ENCODE measurements at regions not wholly inside any gene's neighbourhood (a gene's known extent, or its start where the extent isn't known, plus 50 kb on each side); places are given as distances from the start of the nearest gene placed in this dataset.

DNA sequence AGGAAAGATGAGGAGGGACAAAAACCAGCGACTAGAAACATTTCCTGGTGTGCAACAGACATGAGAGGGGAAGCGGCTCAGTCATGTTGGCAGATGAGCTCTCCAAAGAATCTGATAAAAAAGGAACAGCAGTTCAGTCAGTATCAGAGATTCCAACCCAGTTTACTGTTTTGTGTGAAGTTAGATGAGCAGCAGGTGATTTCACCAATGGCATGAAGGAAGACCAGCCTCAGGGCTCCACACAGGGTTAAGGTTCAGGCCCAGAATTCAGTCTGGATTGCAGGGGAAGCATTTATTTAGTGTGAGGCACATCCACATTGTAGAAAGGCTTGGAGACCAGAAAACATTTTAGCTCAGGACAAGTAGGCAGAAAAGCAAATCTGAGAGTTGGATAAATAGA lies 317.8 kb downstream of the C6orf118 start:
- TF ChIP-seq DMBX1 (CRISPR knock-in tag; IDR thresholded peaks at IDR 0.05; ENCODE audit: borderline replicate concordance) (no peak), KAT7 (CRISPR knock-in tag; IDR thresholded peaks at IDR 0.05; ENCODE audit: borderline replicate concordance) (no peak), EZH2 (IDR thresholded peaks at IDR 0.05; ENCODE audit: borderline replicate concordance, low read depth, low read length) (no peak), GATA2 (CRISPR knock-in tag; IDR thresholded peaks at IDR 0.05) (no peak), POLR2A (conservative IDR thresholded peaks at IDR 0.05) (no peak), TBL1XR1 (IDR thresholded peaks at IDR 0.05; ENCODE audit: low read length in 2 of 2) (no peak), DPF2 (IDR thresholded peaks at IDR 0.05) (no peak), ATF4 (CRISPR knock-in tag; IDR thresholded peaks at IDR 0.05) (no peak), ESRRA (IDR thresholded peaks at IDR 0.05; ENCODE audit: borderline replicate concordance, low read depth) (no peak)
- TF ChIP-seq, protein P1, sequence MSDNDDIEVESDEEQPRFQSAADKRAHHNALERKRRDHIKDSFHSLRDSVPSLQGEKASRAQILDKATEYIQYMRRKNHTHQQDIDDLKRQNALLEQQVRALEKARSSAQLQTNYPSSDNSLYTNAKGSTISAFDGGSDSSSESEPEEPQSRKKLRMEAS (CRISPR knock-in tag; IDR thresholded peaks at IDR 0.05), result no peak
- TF ChIP-seq, protein P2, sequence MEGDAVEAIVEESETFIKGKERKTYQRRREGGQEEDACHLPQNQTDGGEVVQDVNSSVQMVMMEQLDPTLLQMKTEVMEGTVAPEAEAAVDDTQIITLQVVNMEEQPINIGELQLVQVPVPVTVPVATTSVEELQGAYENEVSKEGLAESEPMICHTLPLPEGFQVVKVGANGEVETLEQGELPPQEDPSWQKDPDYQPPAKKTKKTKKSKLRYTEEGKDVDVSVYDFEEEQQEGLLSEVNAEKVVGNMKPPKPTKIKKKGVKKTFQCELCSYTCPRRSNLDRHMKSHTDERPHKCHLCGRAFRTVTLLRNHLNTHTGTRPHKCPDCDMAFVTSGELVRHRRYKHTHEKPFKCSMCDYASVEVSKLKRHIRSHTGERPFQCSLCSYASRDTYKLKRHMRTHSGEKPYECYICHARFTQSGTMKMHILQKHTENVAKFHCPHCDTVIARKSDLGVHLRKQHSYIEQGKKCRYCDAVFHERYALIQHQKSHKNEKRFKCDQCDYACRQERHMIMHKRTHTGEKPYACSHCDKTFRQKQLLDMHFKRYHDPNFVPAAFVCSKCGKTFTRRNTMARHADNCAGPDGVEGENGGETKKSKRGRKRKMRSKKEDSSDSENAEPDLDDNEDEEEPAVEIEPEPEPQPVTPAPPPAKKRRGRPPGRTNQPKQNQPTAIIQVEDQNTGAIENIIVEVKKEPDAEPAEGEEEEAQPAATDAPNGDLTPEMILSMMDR (IDR thresholded peaks at IDR 0.05 in 2 of 3, conservative IDR thresholded peaks at IDR 0.05 in 1 of 3; ENCODE audit: insufficient read depth in 2 of 3, low read depth in 1 of 3, low read length in 3 of 3), result no peak

All from K562 (cell line).